WI38 (cell line): ENCODE measurements at regions not wholly inside any gene's neighbourhood (a gene's known extent, or its start where the extent isn't known, plus 50 kb on each side); places are given as distances from the start of the nearest gene placed in this dataset.

ENCODE experiments used
- H3K4me3 ChIP-seq: 2 replicates; pipeline ENCODE4 v1.5.1; 2011; ENCODE audit warnings: low read depth, mild to moderate bottlenecking, control low read depth, low read length
- CTCF ChIP-seq: IDR thresholded peaks from 2 replicates; pipeline ENCODE4 v1.5.1; 2012; ENCODE audit warnings: low read depth, mild to moderate bottlenecking, control low read depth, low read length

- H3K4me3 ChIP-seq, result no peak overlapping the region
- no peak for TF ChIP-seq CTCF
Measured at GRCh38 chr10:14403881-14404623, 73.3 kb upstream of the FRMD4A start.

GRCh38 chr10:14403359-14403758 is 72.6 kb upstream of the FRMD4A start:
- TF ChIP-seq CTCF, result no peak
- H3K4me3 ChIP-seq, result no peak overlapping the region

GRCh38 chr10:14399641-14400040 is 68.9 kb upstream of the FRMD4A start:
- no peak for TF ChIP-seq CTCF
- no peak overlapping the region for H3K4me3 ChIP-seq

- no peak overlapping the region for H3K4me3 ChIP-seq
- no peak for TF ChIP-seq CTCF
Measured at GRCh38 chr10:14397066-14397465, 66.3 kb upstream of the FRMD4A start.

- peak; percentile 60 for TF ChIP-seq CTCF
Measured at GRCh38 chr10:14396411-14397048, 65.8 kb upstream of the FRMD4A start.

GRCh38 chr10:14394179-14394578 is 63.5 kb upstream of the FRMD4A start:
- no peak for TF ChIP-seq CTCF
- H3K4me3 ChIP-seq, result no peak overlapping the region

More at GRCh38 chr10:14396411-14397048, 65.8 kb upstream of the FRMD4A start:
- H3K4me3 ChIP-seq, result no peak overlapping the region

- no peak for TF ChIP-seq CTCF
- H3K4me3 ChIP-seq, result no peak overlapping the region
Measured at GRCh38 chr10:14391342-14391741, 60.6 kb upstream of the FRMD4A start.
